Body of pancreas (tissue), 4 donors: ENCODE measurements at regions not wholly inside any gene's neighbourhood (a gene's known extent, or its start where the extent isn't known, plus 50 kb on each side); places are given as distances from the start of the nearest gene placed in this dataset.
A peak's percentile ranks its signal among the peaks of the same experiment; 100 is the strongest.

Experiments used
- POLR2A ChIP-seq, 3 donors: fragments of 450-650 bp; IDR thresholded peaks; one replicate each; pipeline ENCODE4 v1.6.1; 2016; ENCODE audit warnings: antibody characterized with exemption in 3 of 3, mild to moderate bottlenecking in 2 of 3
- TF ChIP-seq, protein P1 (sequence below), 7 experiments: fragments of 450-650 bp in 4 of 7; fragments of 200-600 bp in 3 of 7; sonication (generic) in 3 of 7; IDR thresholded peaks; one replicate each; pipeline ENCODE4 v1.5.1; 2016 to 2019; ENCODE audit warnings: antibody characterized with exemption in 7 of 7

DNA sequence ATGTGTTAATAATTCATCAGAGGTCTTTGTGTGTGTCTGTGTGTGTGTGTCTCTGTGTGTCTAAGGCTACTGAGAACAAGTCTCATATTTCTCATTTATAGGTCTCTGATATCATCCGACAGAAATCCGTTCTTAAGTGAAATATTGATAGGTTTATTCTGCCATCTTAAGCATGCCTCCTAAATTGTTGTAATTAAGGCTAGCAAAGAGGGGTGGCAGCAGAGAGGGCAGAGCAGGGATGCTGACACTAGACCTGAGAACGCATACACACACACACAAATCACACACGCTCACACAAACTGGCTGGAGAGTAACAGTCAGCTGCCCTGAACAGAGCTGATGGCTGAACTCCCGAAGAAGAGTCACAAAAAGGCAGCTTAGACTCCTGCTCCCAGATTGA lies 84.9 kb upstream of the LRFN2 start:
- TF ChIP-seq, protein P1, sequence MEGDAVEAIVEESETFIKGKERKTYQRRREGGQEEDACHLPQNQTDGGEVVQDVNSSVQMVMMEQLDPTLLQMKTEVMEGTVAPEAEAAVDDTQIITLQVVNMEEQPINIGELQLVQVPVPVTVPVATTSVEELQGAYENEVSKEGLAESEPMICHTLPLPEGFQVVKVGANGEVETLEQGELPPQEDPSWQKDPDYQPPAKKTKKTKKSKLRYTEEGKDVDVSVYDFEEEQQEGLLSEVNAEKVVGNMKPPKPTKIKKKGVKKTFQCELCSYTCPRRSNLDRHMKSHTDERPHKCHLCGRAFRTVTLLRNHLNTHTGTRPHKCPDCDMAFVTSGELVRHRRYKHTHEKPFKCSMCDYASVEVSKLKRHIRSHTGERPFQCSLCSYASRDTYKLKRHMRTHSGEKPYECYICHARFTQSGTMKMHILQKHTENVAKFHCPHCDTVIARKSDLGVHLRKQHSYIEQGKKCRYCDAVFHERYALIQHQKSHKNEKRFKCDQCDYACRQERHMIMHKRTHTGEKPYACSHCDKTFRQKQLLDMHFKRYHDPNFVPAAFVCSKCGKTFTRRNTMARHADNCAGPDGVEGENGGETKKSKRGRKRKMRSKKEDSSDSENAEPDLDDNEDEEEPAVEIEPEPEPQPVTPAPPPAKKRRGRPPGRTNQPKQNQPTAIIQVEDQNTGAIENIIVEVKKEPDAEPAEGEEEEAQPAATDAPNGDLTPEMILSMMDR (IDR thresholded peaks at IDR 0.05), result peak in 1 of 7 experiments; percentile 5
- TF ChIP-seq POLR2A (IDR thresholded peaks at IDR 0.05), result no peak
